Hepatic stellate cell (primary cell): ENCODE measurements at regions not wholly inside any gene's neighbourhood (a gene's known extent, or its start where the extent isn't known, plus 50 kb on each side); places are given as distances from the start of the nearest gene placed in this dataset.

ENCODE experiments used
- DNase-seq: peaks from one replicate; pipeline ENCODE4 v3.0.0; 2011; ENCODE audit warnings: low spot score

GRCh38 chr1:220410611-220411010, 117.3 kb upstream of the MARK1 start:
- DNase-seq, result no peak

GRCh38 chr1:220409771-220410595, 118.0 kb upstream of the MARK1 start:
- no peak for DNase-seq

GRCh38 chr1:220407191-220407590, 120.7 kb upstream of the MARK1 start:
- no peak for DNase-seq

GRCh38 chr1:220398238-220398637, 126.0 kb upstream of the RAB3GAP2 start:
- no peak for DNase-seq

DNA sequence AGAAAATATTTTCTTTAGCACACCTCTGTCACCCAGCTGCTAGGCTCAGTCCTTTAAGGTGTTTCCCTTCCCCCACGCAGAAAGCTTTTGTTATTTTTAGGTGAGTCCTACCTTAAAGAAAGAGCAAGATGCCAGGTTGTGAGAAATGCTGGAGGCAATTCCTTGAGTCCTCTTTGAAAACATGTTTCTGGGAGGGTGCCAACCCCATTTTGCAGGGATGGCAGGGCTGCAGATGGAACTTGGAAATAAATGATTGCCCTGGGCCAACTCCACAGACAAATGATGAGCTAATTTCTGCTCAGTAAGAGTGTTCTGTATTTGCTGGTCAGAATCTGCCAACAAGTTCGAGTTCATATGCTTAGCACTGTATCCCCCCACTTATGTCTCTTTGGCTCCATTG, 119.2 kb upstream of the RAB3GAP2 start:
- DNase-seq, result no peak

DNA sequence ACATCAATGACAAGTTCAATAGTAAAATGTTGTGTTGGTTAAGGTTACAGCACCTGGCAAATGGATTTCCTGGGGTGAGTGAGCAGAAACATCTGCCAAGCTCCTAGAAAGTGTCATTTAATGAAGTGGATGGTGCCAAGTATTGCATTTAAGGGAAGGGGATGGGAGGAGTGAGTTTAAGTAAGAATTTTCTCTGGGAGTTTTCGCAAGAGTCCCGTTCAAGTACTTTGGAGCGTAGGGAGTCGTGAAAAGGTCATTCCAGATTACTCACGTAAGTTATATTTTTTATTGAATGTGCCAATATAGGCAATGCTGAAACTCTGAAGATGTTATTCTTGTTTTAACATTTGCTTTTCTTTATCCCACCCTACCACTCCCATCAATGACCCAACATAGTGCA, 117.4 kb upstream of the RAB3GAP2 start:
- DNase-seq, result no peak

DNA sequence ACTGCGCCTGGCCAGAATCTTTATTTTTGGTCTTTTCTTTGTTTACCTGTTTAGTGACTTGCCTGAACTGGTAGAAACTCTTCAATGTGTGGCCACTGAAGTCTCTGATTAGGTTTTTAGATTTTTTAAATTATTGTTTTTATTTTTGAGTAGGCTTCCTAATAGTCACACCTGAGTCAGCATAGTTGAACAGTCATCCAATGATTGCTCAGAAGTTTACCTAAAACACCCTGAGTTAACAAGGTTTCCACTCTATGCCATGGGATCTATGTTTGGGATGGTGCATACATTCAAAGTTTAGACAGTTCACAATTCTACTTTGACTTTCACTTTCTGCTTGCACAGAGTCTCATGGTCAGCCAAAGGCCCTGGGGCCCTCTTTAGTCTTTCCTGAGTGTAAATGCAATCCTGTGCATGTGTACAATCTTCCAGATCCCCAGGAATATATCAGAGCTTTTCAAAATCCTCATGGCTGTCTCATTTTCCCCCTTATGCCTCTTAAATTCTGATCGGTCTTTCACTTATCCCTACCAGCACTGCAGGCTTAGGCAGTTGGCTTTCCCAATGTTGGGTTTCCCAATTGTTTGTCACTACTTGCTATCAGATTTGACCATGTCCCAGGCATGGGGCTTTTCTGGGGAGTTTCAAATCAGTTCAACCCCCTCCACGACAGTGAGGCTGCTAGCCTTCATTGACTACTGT, 114.4 kb upstream of the RAB3GAP2 start:
- DNase-seq, result no peak

GRCh38 chr1:220385158-220385557, 112.9 kb upstream of the RAB3GAP2 start:
- no peak for DNase-seq

- DNase-seq, result no peak
These were observed 110.7 kb upstream of the RAB3GAP2 start for GRCh38 chr1:220382994-220383393.

- DNase-seq, result no peak
These were observed 108.6 kb upstream of the RAB3GAP2 start for GRCh38 chr1:220380885-220381284.

DNA sequence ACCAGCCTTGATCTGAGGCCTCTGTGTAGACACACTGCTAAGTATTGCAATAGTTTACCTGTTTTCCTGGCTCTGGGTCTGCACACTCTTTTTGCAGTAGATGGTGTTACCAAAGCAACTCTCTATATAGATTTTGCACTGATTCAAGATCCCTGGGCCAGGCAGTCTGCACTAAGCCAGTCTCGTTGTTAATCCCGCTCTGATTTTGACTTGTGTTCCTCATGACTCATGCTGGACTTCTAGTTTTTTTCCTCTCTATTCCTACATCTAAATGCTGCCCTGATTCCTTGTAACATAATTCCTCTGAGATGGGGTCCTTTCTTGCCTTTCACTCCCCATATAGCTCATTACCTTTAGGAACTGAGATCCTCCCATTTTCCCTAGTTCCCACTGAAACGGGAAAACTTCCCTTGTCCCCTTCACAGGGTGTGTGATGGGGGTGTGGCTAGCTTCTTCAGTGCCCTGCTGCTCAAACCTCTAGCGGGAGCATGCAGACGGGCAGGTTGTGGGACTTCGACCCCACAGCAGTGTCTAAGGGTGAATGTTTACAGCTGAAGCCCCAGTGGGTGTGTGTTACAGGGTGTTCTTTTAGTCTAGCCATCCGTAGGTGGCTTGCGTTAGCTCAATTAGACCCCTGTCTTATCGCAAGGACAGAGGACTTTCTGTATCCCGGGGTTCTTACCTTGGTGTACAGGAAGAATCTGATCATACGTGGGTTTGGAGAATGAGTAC, 106.5 kb upstream of the RAB3GAP2 start:
- DNase-seq, result no peak

GRCh38 chr1:220375715-220376114, 103.5 kb upstream of the RAB3GAP2 start:
- DNase-seq, result no peak

GRCh38 chr1:220374449-220374848, 102.2 kb upstream of the RAB3GAP2 start:
- DNase-seq, result no peak

DNA sequence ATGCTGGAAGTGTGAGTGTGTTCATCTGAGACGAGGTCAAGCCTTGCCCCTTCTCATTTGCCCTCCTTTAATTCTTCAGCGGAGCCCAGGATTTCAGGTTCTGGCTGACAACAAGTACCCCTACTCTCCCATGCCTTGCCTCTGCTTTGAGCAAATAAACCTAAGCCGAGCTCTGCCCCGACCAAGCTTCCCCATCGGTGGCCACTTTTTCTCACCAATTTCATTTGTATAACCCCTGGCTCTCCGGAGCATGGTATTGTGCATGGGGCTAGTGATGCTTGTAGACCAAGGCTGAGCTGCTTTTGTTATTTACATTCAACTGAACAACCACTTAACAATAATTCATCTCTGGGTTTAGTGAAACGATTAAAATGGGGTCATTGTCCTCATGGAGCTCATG, 100.2 kb upstream of the RAB3GAP2 start:
- no peak for DNase-seq

DNA sequence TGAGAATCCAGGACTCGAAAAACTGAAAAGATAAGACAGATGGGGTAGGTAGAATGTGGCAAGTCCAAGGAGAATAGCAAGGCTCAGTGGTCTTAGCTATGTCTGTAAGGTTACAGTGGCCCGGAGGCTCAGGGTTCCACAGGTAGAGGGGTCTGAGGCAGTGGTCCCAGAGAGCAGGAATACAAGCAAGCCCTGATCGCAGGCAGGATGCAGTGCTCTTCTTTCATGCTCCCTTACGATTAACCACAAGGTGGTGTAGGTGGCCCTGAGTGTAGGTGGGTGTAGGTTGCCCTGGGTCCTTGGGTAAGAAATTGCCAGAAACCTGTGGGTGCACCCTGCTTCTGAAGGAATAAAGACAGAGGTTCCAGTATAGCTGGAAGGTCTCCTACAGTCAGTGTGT, 99.1 kb upstream of the RAB3GAP2 start:
- DNase-seq, result no peak

GRCh38 chr1:220370041-220370700, 97.9 kb upstream of the RAB3GAP2 start:
- no peak for DNase-seq

DNA sequence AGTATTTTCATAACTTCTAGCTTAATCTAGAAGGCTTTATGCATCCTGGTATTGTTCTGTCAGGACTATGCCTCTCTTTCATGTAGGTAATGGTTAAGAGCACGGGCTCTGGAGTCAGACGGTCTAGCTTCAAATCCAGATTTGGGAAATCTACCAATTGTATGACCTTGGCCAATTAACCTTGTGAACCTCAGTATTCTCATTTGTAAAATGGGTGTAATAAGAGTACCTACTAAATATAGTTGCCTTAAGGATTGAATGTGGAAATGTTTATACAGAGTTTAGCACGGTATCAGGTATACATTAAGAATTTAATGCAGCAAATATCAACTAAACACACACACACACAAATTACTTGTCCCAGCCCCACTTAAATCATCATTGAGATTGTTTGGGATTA, 97.3 kb upstream of the RAB3GAP2 start:
- no peak for DNase-seq

- DNase-seq, result no peak
These were observed 96.4 kb upstream of the RAB3GAP2 start for GRCh38 chr1:220368352-220369265.

DNA sequence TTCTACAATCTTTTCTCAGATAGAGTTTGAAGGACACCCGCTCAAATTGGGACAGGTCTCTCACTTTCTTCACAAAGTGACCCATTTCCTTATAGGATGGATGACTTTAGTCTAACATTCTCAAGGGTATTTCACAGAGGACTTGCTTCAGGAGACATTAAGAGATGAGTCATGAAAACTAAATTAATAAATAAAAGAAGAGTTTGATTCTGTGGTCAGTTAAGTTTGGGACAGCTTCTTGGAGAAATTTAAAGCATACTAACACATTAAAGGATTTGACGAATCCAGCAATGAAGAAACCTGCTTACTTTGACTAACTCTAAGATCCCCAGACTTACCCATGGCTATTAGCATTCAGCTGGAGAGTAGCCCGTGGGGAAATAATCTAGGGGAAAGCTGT, 95.6 kb upstream of the RAB3GAP2 start:
- no peak for DNase-seq

DNA sequence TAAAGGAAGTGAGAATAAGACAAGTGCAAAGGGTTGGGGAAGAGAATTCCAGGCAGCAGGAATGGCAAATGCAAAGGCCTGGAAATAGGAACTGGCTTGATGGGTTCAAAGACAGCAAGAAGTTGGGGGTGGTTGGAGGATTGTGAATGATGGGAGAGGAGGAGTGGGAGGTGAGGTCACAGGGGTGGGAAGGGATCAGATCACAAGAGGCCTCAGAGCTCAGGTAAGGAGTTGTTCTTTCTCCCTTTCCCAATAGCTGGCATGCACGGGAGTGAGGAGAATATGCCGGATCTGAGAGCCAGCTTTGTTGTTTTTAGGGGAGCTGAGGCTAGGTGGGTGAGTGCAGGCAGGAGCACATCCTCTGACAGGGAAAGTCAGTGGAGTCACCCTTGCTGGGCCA, 94.0 kb upstream of the RAB3GAP2 start:
- no peak for DNase-seq

DNA sequence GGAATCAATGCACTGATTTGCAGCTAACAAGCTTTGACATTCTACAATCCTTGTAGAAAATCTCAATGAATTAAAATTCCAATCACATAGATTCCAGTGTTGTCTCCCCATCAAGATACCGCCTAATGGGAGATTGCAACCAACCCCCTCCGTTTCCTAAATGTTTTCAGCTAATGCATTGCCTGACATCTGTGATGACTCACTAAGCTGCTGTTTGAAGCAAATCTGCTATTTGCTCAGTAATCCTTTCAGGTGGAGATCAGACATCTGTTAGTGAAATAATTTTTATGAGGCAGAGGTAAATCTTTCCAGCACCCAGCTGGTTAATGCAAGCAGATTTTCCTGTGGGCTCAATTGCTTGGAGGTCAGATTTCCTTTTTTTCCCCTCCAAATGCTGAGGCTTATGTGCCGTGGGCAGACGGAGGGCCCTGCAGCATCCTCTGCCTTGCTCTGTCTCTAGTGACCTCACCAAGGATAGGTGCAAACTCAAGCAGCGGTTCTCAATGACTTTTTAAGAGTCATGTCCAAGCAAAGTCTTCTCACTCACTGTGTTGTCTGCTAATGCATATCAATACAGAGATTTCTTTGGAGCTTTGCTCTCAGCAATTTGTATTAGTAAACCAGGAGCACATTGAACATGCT, 91.1 kb upstream of the RAB3GAP2 start:
- DNase-seq, result no peak
